ENCODE measurements at regions not wholly inside any gene's neighbourhood (a gene's known extent, or its start where the extent isn't known, plus 50 kb on each side); places are given as distances from the start of the nearest gene placed in this dataset.
"Not testable (repeated sequence)": the region's sequence is repeated elsewhere in the genome, so short reads cannot be mapped to it uniquely, and the experiment has no call there.

DNA sequence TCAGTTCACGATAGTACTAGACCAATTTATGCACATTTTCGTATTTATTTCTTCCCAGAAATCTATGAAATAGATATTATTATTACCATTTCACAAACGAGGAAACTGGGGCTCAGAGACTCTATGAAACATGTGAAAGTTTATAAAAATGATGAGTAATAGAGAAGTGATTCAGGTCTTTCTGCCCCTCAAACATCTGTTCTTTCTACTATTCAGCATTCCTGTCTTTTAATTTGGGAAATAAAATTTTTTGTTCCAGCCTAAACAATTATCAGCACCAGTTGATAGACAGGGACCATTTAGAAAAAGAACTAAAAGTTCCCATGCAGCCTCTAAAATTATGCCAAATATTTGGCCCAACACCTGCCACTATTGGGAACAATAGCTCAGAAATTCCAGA lies 585.1 kb downstream of the PTPRC start:
- no peak for DNase-seq

GRCh38 chr1:199226163-199226562 lies 587.3 kb downstream of the PTPRC start:
- DNase-seq, result no peak

DNA sequence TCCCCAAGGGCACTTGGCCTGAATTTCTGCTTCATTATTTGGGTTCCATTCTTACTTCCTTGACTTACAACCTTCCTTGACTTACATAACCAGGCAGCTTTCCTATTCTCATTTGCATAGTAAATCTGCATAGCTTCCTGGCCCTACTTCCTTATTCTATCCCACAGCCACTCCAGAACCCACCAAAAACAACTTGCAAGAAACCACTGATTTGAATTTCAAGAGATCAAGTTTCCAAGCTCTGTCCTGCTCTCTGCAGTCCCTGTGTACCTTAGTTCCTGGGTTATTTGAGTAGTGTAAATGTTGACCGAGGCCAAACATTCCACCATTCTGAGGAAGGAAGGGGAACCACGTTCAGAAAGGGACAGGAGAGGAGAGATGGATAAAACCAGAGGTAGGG lies 603.3 kb downstream of the PTPRC start:
- DNase-seq, result no peak

- DNase-seq, result no peak
These were observed 603.8 kb downstream of the PTPRC start for GRCh38 chr1:199242601-199243000.

- peak; percentile 15 for DNase-seq
These were observed 604.7 kb downstream of the PTPRC start for GRCh38 chr1:199243423-199244061.

- no peak for DNase-seq
These were observed 607.1 kb downstream of the PTPRC start for GRCh38 chr1:199245946-199246345.

- DNase-seq, result no peak
These were observed 607.9 kb downstream of the PTPRC start for GRCh38 chr1:199246716-199247115.

- no peak for DNase-seq
These were observed 609.1 kb downstream of the PTPRC start for GRCh38 chr1:199247891-199248290.

- DNase-seq, result not testable (repeated sequence)
These were observed 615.2 kb downstream of the PTPRC start for GRCh38 chr1:199254040-199254439.

GRCh38 chr1:199261328-199261727 lies 622.5 kb downstream of the PTPRC start:
- DNase-seq, result no peak

DNA sequence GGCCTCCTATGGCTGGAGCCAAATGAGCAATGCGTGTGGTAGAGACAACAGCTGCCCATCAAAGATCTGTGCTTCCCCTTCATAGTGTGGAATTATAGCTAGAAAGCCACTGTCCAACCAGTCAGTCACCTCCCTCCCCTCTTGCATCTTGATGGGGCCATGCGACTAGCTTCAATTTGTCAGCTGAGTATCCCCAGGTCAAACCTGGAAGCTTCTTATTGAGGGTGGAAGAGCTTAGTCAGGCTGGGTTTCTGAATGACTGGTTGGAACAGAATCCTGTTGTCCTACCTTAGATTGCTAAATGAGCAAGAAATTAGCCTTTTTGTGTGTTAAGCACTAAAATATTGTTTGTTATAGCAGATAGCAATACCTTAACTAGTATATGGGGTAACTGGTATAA lies 625.4 kb downstream of the PTPRC start:
- no peak for DNase-seq

- DNase-seq, result no peak
These were observed 626.1 kb downstream of the PTPRC start for GRCh38 chr1:199264911-199265310.

DNA sequence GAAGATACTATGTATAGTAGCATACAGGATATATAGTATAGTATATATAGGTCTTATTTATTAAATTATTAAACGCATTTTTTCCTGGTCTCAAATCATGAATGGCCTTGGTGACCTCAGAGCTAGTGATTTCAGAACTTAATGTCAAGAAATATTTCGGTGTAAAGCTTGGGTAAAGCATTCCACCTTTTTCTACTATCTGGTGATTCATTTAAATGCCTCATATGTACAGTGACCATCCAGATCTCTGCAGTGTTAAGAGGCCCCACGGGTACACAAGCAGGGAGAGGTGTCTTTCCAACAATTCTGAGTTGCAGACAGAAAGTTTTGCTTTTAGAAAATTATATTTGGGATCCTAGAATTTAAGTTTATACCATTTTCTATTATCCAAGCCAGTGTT lies 626.5 kb downstream of the PTPRC start:
- no peak for DNase-seq

DNA sequence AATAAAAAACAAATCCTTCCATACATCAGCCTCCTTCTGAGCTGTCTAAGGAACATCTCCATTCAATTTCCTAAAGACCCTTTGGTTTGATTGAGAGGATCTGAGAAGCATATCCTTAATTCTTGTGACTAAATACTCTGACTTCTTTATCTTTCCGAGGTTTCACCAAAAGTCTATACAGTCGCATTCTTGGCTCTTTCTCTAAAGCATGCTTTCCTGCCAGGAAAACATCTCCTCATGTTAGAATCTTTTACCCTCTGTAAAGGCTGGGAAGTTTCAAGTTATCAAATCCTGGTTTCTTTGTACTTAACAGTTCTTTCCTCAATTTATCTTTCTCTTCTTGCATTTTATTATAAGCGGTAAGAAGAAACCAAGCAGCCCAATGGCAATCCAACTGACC lies 630.4 kb downstream of the PTPRC start:
- no peak for DNase-seq

DNA sequence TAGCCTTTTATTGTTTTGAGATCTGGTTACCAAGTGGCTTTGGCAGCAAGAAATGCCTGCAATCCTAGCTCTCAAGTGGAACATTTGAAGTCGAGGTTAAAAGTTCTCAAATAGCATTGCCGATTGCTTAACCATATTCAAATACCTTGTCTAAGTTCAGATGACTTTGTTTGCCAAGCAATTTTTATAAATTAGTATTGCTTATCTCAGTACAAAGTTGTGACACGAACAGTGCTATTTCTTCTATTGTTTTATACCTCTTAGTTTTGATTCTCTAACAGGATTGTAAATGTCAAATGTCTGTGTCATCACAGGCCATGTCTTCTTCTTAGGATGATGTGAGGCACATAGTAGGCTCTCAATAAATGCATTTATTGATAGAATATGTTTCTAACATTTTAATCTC lies 633.3 kb downstream of the PTPRC start:
- peak; percentile 50 for DNase-seq

- peak; percentile 70 for DNase-seq
These were observed 633.8 kb downstream of the PTPRC start for GRCh38 chr1:199272628-199273086.

DNA sequence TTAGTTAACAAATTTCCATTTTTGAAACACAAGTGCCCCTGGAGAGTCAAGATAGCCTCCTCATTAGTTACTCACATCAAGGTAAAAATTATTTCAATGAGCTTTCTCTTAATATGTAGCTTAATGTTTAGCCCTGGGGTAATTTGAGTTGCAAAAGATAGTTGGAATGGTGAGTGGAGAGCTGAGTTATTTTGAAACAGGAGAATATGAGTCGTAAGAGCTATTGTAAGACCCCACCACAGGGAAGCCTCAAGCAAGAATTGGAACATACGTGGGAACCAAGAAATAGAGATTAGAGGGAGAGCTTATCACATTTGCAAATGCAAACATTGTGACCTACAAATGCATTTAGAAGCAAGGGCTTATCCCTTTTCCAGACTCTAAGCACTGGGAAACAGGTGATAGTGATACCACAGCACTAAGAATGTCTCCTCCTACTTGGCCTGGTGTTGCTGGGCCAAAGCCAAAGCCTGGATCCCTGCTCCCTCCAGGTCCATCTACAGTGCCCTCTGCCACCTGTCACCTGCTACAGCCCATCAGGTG lies 635.1 kb downstream of the PTPRC start:
- peak; percentile 75 for DNase-seq

DNA sequence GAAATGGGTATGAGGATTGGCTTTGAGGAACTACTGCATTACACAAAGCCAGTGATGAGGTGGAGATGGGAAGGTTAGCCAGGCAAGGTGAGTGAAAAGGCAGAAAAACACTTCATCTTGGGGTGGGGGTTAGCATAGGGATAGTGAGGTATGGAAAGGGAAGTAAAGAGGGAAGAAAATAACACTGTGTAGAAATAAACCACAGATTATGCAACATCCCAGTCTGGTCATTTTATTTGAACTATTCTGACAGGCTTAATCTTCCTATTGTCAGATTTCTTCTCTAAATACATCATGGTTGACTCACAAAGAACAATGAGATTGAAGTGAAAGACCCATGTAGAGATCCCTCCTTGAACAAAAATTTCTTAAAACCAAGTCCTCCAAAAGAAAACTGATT lies 640.2 kb downstream of the PTPRC start:
- no peak for DNase-seq

DNA sequence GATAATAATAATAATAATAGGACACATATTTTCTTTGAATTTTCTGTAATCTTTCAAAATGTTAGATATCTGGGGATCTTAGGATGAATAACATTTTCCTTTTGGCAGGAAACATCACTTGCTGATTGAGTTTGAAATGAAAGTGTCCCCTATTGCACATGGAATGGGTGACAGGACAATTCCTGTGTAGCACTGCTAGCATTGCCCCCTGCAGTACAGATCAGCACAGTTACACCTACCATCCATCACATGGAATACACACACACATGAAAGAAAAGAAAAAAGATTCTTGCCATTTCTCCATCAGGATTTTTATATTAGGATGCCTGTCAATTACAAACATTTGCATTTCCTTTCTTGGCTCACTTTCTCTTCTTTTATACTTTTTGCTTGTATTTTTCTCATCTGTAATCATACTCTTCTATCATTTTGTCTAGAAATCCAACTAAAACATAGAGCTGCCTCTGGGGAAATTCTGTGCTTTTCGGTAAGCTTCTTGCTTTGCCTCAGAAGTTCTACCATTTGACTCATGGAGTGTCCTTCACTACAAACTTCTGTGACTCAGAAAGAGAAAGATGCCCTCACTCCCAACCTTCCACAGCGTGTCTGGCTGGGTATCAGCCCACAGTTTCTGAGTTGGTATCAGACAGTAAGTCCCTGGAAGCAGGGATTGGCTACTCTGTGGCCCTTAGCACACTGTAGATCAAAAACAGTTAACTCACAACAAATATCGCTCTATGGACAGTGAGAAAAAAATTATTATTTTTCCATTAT lies 641.2 kb downstream of the PTPRC start:
- no peak for DNase-seq

DNA sequence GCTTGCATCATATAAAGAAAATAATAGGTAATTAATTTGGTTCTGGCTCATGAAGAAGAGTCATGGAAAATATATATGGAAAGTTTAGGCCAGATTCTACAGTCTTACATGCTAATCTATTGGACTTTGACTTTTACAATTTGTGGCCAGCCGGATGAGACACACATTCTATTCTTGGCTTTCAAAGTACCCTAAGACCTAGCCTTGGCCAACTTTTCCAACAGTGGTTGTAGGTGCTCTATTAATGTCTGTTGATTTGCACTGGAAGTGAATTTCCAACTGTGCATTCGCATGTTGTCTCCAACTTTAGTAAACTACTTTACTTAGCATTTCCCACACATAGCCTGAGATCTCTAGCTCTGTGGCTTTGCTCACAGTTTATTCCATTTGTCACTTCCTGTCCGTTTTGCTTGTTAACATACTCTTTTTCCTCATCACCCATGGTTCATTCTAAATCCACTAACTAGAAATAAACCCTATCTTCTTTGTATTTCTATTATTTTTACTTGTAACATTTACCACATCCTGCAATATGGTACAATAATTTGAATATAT lies 644.0 kb downstream of the PTPRC start:
- DNase-seq, result no peak

GRCh38 chr1:199283794-199284193 lies 645.0 kb downstream of the PTPRC start:
- DNase-seq, result peak; percentile 75

- no peak for DNase-seq
These were observed 648.4 kb downstream of the PTPRC start for GRCh38 chr1:199287206-199287605.

- DNase-seq, result no peak
These were observed 648.8 kb downstream of the PTPRC start for GRCh38 chr1:199287647-199288046.

Measured in tongue (tissue), 1 donor.